HCT116 (cell line): ENCODE measurements at regions not wholly inside any gene's neighbourhood (a gene's known extent, or its start where the extent isn't known, plus 50 kb on each side); places are given as distances from the start of the nearest gene placed in this dataset.

Experiments
- ATAC-seq: fragments of 200-7000 bp; cut with Tn5 transposase; 2 replicates; pipeline ENCODE4 v1.9.1; 2020; ENCODE audit warnings: mild to moderate bottlenecking, moderate library complexity
- BruUV-seq: library from RNA; stranded (reverse); fragments of 400-500 nt; replicated peaks from 2 replicates; lab custom pipeline; 2021; lab: Mats Ljungman, UMichigan
- CTCF ChIA-PET: fragments of 300-600 bp; sonication (Branson Sonifier 250); formaldehyde crosslinking; loops from one replicate; lab custom pipeline; 2021; ENCODE audit warnings: antibody characterized with exemption; lab: Charles Lee
- POLR2A ChIA-PET: fragments of 300-600, 350-600 bp; sonication (Branson Sonifier 250); formaldehyde crosslinking; loops from one replicate; lab custom pipeline; 2021; ENCODE audit warnings: antibody characterized with exemption; lab: Charles Lee
- RAD21 ChIA-PET, 2 experiments: fragments of 300-600 bp; sonication (Branson Sonifier 250); formaldehyde crosslinking; loops; one replicate each; lab custom pipeline; 2023; ENCODE audit warnings: low total read pairs in 2 of 2; ENCODE audit not compliant: uncharacterized antibody in 2 of 2, unreplicated experiment in 2 of 2, low non-redundant PET in 1 of 2; lab: Charles Lee
- DNase-seq: peaks from one replicate; pipeline ENCODE4 v3.0.0-alpha.2; 2010; ENCODE audit warnings: low read depth, low spot score
- H2AFZ ChIP-seq: fragments of 200-600 bp; shearing (Covaris generic), sonication (generic); 2 replicates; pipeline ENCODE4 v1.6.1; 2017; ENCODE audit warnings: low read depth, mixed run types, mixed read lengths, antibody characterized with exemption, low read length; ENCODE audit not compliant: poor library complexity, severe bottlenecking
- H3K27ac ChIP-seq: 2 replicates; pipeline ENCODE4 v1.5.1; 2012; ENCODE audit warnings: low read depth, low read length
- H3K27me3 ChIP-seq: fragments of 200-600 bp; sonication (generic); 2 replicates; pipeline ENCODE4 v1.6.1; 2016; ENCODE audit warnings: mixed run types, low read length, mixed read lengths; ENCODE audit not compliant: insufficient read depth
- H3K36me3 ChIP-seq, 2 experiments: fragments of 200-500 bp in 1 of 2; fragments of 200-600 bp in 1 of 2; sonication (Bioruptor generic) in 1 of 2; sonication (generic) in 1 of 2; 2 replicates each; pipeline versions ENCODE4 v1.5.1 to v1.6.1; 2014 to 2016; ENCODE audit warnings: low read length in 2 of 2, inconsistent platforms in 1 of 2, mixed read lengths in 1 of 2, mixed run types in 1 of 2; ENCODE audit not compliant: insufficient read depth in 2 of 2, control insufficient read depth in 1 of 2
- H3K4me1 ChIP-seq, 2 experiments: fragments of 200-600 bp in 1 of 2; sonication (generic) in 1 of 2; 2 replicates each; pipeline versions ENCODE4 v1.5.1 to v1.6.1; 2012 to 2017; ENCODE audit warnings: low read length in 2 of 2, inconsistent platforms in 1 of 2, mild to moderate bottlenecking in 1 of 2, mixed read lengths in 1 of 2, mixed run types in 1 of 2, moderate library complexity in 1 of 2; ENCODE audit not compliant: insufficient read depth in 2 of 2, control insufficient read depth in 1 of 2
- H3K4me2 ChIP-seq: fragments of 200-600 bp; sonication (generic); 2 replicates; pipeline ENCODE4 v1.6.1; 2017; ENCODE audit warnings: mixed run types, low read length, mixed read lengths
- H3K4me3 ChIP-seq, 2 experiments: fragments of 200-600 bp in 1 of 2; sonication (generic) in 1 of 2; replicated peaks in 1 of 2; 2 replicates each; pipeline ENCODE4 v1.5.1; 2011 to 2016; ENCODE audit warnings: low read length in 2 of 2, control low read depth in 1 of 2, low read depth in 1 of 2, mild to moderate bottlenecking in 1 of 2, mixed read lengths in 1 of 2, mixed run types in 1 of 2
- H3K79me2 ChIP-seq: fragments of 200-600 bp; sonication (generic); 2 replicates; pipeline ENCODE4 v1.6.1; 2017; ENCODE audit warnings: mild to moderate bottlenecking, mixed run types, low read length, moderate library complexity, mixed read lengths; ENCODE audit not compliant: insufficient read depth
- H3K9ac ChIP-seq: fragments of 200-600 bp; sonication (generic); 2 replicates; pipeline ENCODE4 v1.6.1; 2016; ENCODE audit warnings: low read length, mixed read lengths
- H3K9me2 ChIP-seq: fragments of 200-600 bp; sonication (generic), shearing (Covaris generic); 2 replicates; pipeline ENCODE4 v1.6.1; 2017; ENCODE audit warnings: mixed run types, mild to moderate bottlenecking, moderate library complexity; ENCODE audit not compliant: insufficient read depth
- H3K9me3 ChIP-seq, 2 experiments: fragments of 200-500 bp in 1 of 2; fragments of 200-600 bp in 1 of 2; sonication (Bioruptor generic) in 1 of 2; sonication (generic) in 1 of 2; 2 replicates each; pipeline ENCODE4 v1.6.1; 2014 to 2017; ENCODE audit warnings: low read length in 2 of 2, mixed read lengths in 2 of 2, inconsistent platforms in 1 of 2, low read depth in 1 of 2, mild to moderate bottlenecking in 1 of 2, mixed run types in 1 of 2, moderate library complexity in 1 of 2; ENCODE audit not compliant: control insufficient read depth in 1 of 2, insufficient read depth in 1 of 2
- H4K20me1 ChIP-seq: fragments of 200-600 bp; sonication (generic), shearing (Covaris generic); 2 replicates; pipeline ENCODE4 v1.6.1; 2017; ENCODE audit warnings: mixed run types, mild to moderate bottlenecking, moderate library complexity; ENCODE audit not compliant: insufficient read depth
- ATF3 ChIP-seq: IDR thresholded peaks from 2 replicates; pipeline ENCODE4 v1.6.1; 2012
- CBX3 ChIP-seq: IDR thresholded peaks from 2 replicates; pipeline ENCODE4 v1.6.1; 2012; ENCODE audit warnings: low read depth
- CTCF ChIP-seq, 3 experiments: fragments of 200-600 bp in 1 of 3; sonication (generic) in 1 of 3; IDR thresholded peaks in 2 of 3; conservative IDR thresholded peaks in 1 of 3; 2 replicates each; pipeline ENCODE4 v1.5.1; 2012 to 2017; ENCODE audit warnings: low read depth in 2 of 3, low read length in 2 of 3, antibody characterized with exemption in 1 of 3, borderline replicate concordance in 1 of 3, control low read depth in 1 of 3, mild to moderate bottlenecking in 1 of 3, mixed read lengths in 1 of 3, mixed run types in 1 of 3, moderate library complexity in 1 of 3; ENCODE audit not compliant: insufficient read depth in 1 of 3
- ELF1 ChIP-seq: IDR thresholded peaks from 2 replicates; pipeline ENCODE4 v1.6.1; 2012; ENCODE audit warnings: low read depth, borderline replicate concordance
- EZH2 ChIP-seq: fragments of 200-600 bp; sonication (generic); IDR thresholded peaks from 2 replicates; pipeline ENCODE4 v1.6.1; 2017; ENCODE audit warnings: antibody characterized with exemption, mixed run types
- EZH2phosphoT487 ChIP-seq: fragments of 200-600 bp; IDR thresholded peaks from 2 replicates; pipeline ENCODE4 v1.6.1; 2018; ENCODE audit warnings: antibody characterized with exemption, borderline replicate concordance
- FOSL1 ChIP-seq: IDR thresholded peaks from 2 replicates; pipeline ENCODE4 v1.6.1; 2012; ENCODE audit warnings: low read depth
- POLR2AphosphoS5 ChIP-seq: IDR thresholded peaks from 2 replicates; pipeline ENCODE4 v1.6.1; 2011; ENCODE audit warnings: mild to moderate bottlenecking, low read depth, low read length, moderate library complexity
- RAD21 ChIP-seq: IDR thresholded peaks from 2 replicates; pipeline ENCODE4 v1.6.1; 2012; ENCODE audit warnings: low read depth, mild to moderate bottlenecking
- REST ChIP-seq: IDR thresholded peaks from 2 replicates; pipeline ENCODE4 v1.6.1; 2012; ENCODE audit warnings: low read depth
- SIN3A ChIP-seq: IDR thresholded peaks from 2 replicates; pipeline ENCODE4 v1.6.1; 2012; ENCODE audit warnings: low read depth
- YY1 ChIP-seq: IDR thresholded peaks from 2 replicates; pipeline ENCODE4 v1.6.1; 2011; ENCODE audit warnings: low read length, low read depth, moderate library complexity, mild to moderate bottlenecking; ENCODE audit not compliant: insufficient replicate concordance; ENCODE audit errors: extremely low read depth
- ZFX ChIP-seq: fragments of 450-650 bp; IDR thresholded peaks from 2 replicates; pipeline ENCODE4 v1.6.1; 2017
- intact Hi-C: fragments of 100-400 bp; cut with micrococcal nuclease; formaldehyde crosslinking; loops from 2 replicates; pipeline ENCODE4 v1.10.0; 2022

- Histone ChIP-seq H3K79me2 (no peaks in the 10 kb centered on the region), H3K4me3 (no peak overlapping the region), H3K27ac (no peak overlapping the region), H3K4me1 (no peaks in the 10 kb centered on the region), H4K20me1 (no peaks in the 10 kb centered on the region), H3K9me2 (no peaks in the 10 kb centered on the region), H3K9me3 (no peaks in the 10 kb centered on the region), H3K27me3 (no peaks in the 10 kb centered on the region), H2AFZ (no peak overlapping the region), H3K4me2 (no peak overlapping the region), H3K9ac (no peak overlapping the region), H3K36me3 (no peaks in the 10 kb centered on the region)
- intact Hi-C loops, result no loop called here
- POLR2A ChIA-PET, result no interaction called here
- TF ChIP-seq ELF1 (no peak), FOSL1 (no peak), POLR2AphosphoS5 (no peak), ZFX (no peak), EZH2phosphoT487 (no peak), CBX3 (no peak), CTCF (IDR thresholded peaks at IDR 0.05 in 2 of 3, conservative IDR thresholded peaks at IDR 0.05 in 1 of 3; ENCODE audit: borderline replicate concordance in 1 of 3, insufficient read depth in 1 of 3, low read depth in 2 of 3, low read length in 2 of 3) (no peak), EZH2 (no peak), REST (no peak), RAD21 (no peak), YY1 (no peak), ATF3 (no peak), SIN3A (no peak)
- CTCF ChIA-PET, result no interaction called here
- ATAC-seq (no peak), DNase-seq (no peak)
- RAD21 ChIA-PET, result no interaction called here
- no TSS peak for BruUV-seq
Measured at GRCh38 chr10:3330663-3331062, 158.1 kb upstream of the PITRM1 start.
